ENCODE measurements at regions not wholly inside any gene's neighbourhood (a gene's known extent, or its start where the extent isn't known, plus 50 kb on each side); places are given as distances from the start of the nearest gene placed in this dataset.

DNA sequence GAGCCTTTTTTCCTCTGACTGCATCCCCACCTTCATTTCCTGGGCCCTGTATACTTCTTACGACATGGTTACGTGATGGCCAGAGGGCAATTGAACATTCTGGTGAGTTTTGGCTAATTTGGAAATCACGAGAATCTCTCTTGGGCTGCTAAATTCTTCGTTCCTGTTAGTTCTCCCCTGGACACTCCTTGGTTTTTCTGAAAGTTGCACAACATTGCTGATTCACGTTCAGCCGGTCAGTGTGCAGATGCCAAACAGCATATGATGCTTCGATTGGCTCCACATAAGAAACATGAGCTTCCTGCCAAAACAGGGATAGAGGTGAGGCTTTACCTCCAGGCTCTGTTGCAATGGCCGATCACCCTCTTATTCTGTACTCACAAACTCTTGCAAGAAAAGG is 119.4 kb upstream of the LY86 start:
- TF ChIP-seq, protein P1, sequence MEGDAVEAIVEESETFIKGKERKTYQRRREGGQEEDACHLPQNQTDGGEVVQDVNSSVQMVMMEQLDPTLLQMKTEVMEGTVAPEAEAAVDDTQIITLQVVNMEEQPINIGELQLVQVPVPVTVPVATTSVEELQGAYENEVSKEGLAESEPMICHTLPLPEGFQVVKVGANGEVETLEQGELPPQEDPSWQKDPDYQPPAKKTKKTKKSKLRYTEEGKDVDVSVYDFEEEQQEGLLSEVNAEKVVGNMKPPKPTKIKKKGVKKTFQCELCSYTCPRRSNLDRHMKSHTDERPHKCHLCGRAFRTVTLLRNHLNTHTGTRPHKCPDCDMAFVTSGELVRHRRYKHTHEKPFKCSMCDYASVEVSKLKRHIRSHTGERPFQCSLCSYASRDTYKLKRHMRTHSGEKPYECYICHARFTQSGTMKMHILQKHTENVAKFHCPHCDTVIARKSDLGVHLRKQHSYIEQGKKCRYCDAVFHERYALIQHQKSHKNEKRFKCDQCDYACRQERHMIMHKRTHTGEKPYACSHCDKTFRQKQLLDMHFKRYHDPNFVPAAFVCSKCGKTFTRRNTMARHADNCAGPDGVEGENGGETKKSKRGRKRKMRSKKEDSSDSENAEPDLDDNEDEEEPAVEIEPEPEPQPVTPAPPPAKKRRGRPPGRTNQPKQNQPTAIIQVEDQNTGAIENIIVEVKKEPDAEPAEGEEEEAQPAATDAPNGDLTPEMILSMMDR (IDR thresholded peaks at IDR 0.05): no peak
- TF ChIP-seq POLR2A (IDR thresholded peaks at IDR 0.05): no peak
